ENCODE measurements at regions not wholly inside any gene's neighbourhood (a gene's known extent, or its start where the extent isn't known, plus 50 kb on each side); places are given as distances from the start of the nearest gene placed in this dataset.

DNA sequence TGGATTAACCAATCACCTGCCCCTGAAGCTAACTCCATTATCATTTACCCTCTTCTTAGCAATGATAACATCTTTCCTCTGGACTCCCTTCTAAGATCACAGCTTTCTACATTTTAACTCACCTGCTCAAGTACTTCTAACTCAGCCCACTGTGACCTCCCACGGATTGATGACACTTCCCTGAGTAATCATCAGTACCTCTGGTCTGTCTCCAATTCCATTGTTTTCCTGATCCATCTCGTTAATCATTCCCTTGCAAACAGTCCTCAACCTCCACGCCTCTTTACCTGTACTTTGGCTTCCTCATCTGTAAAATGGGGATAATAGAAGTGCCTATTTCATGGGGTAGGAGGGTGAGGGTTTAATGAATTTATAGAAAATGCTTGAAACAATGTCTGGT, 195.3 kb upstream of the APP start (continued):
- TF ChIP-seq ZNF2 (tag by site-specific recombination; IDR thresholded peaks at IDR 0.05), result no peak
- TF ChIP-seq ZBTB1 (tag by site-specific recombination; IDR thresholded peaks at IDR 0.05), result no peak
- TF ChIP-seq ZSCAN23 (tag by site-specific recombination; IDR thresholded peaks at IDR 0.05), result no peak
- no peak for TF ChIP-seq HOXA7 (CRISPR knock-in tag; IDR thresholded peaks at IDR 0.05; ENCODE audit: borderline replicate concordance)
- TF ChIP-seq, protein P1, sequence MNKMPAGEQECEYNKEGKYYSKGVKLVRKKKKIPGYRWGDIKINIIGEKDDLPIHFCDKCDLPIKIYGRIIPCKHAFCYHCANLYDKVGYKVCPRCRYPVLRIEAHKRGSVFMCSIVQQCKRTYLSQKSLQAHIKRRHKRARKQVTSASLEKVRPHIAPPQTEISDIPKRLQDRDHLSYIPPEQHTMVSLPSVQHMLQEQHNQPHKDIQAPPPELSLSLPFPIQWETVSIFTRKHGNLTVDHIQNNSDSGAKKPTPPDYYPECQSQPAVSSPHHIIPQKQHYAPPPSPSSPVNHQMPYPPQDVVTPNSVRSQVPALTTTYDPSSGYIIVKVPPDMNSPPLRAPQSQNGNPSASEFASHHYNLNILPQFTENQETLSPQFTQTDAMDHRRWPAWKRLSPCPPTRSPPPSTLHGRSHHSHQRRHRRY (tag by site-specific recombination; IDR thresholded peaks at IDR 0.05), result no peak

DNA sequence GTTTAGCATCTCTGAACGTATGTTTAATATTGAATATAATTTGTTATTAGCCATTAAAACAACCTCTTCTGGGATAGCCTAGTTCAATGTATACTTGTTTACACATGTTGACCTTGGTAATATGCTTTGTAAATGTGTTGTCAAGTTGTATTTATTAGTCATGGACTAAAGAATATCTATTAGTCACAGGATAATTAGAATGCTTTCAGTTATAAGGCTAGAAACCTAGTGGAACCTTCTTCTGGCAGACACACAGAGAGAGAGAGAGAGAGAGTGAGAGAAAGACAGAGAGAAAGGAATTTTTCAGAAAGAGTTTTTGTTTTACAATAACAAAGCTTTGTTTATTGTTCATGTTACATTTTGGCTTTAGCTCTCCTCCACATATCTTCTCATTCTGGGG, 181.1 kb upstream of the APP start:
- Histone ChIP-seq H3K4me3 (ENCODE audit: low read depth, low read length) (no peak overlapping the region), H3K9me3 (ENCODE audit: control insufficient read depth, insufficient read depth, low read depth, low read length) (no peaks in the 10 kb centered on the region), H3K27ac (ENCODE audit: extremely low read depth, low read depth, low read length) (no peak overlapping the region), H3K4me1 (ENCODE audit: control insufficient read depth, insufficient read depth, low read length) (no peaks in the 10 kb centered on the region), H3K36me3 (ENCODE audit: control insufficient read depth in 2 of 2, insufficient read depth in 1 of 2, low read length in 2 of 2) (no peaks in the 10 kb centered on the region)
- ChIA-PET POLR2A (no interaction called here), CTCF (no interaction called here)
- TF ChIP-seq, protein P2, sequence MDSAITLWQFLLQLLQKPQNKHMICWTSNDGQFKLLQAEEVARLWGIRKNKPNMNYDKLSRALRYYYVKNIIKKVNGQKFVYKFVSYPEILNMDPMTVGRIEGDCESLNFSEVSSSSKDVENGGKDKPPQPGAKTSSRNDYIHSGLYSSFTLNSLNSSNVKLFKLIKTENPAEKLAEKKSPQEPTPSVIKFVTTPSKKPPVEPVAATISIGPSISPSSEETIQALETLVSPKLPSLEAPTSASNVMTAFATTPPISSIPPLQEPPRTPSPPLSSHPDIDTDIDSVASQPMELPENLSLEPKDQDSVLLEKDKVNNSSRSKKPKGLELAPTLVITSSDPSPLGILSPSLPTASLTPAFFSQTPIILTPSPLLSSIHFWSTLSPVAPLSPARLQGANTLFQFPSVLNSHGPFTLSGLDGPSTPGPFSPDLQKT (IDR thresholded peaks at IDR 0.05; ENCODE audit: borderline replicate concordance, low read depth, low read length), result no peak
- TF ChIP-seq ZNF768 (tag by site-specific recombination; IDR thresholded peaks at IDR 0.05) (no peak), ZNF521 (tag by site-specific recombination; IDR thresholded peaks at IDR 0.05) (no peak), ZNF777 (tag by site-specific recombination; IDR thresholded peaks at IDR 0.05; ENCODE audit: borderline replicate concordance) (no peak), KLF7 (tag by site-specific recombination; IDR thresholded peaks at IDR 0.05; ENCODE audit: borderline replicate concordance) (no peak), ZNF558 (tag by site-specific recombination; IDR thresholded peaks at IDR 0.05) (no peak), OSR2 (tag by site-specific recombination; IDR thresholded peaks at IDR 0.05) (no peak), RBAK (tag by site-specific recombination; IDR thresholded peaks at IDR 0.05) (no peak), ZNF121 (tag by site-specific recombination; IDR thresholded peaks at IDR 0.05) (no peak), ZNF791 (tag by site-specific recombination; IDR thresholded peaks at IDR 0.05) (no peak)
- TF ChIP-seq, protein P3, sequence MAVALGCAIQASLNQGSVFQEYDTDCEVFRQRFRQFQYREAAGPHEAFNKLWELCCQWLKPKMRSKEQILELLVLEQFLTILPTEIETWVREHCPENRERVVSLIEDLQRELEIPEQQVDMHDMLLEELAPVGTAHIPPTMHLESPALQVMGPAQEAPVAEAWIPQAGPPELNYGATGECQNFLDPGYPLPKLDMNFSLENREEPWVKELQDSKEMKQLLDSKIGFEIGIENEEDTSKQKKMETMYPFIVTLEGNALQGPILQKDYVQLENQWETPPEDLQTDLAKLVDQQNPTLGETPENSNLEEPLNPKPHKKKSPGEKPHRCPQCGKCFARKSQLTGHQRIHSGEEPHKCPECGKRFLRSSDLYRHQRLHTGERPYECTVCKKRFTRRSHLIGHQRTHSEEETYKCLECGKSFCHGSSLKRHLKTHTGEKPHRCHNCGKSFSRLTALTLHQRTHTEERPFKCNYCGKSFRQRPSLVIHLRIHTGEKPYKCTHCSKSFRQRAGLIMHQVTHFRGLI (tag by site-specific recombination; IDR thresholded peaks at IDR 0.05), result no peak
- TF ChIP-seq, protein P4, sequence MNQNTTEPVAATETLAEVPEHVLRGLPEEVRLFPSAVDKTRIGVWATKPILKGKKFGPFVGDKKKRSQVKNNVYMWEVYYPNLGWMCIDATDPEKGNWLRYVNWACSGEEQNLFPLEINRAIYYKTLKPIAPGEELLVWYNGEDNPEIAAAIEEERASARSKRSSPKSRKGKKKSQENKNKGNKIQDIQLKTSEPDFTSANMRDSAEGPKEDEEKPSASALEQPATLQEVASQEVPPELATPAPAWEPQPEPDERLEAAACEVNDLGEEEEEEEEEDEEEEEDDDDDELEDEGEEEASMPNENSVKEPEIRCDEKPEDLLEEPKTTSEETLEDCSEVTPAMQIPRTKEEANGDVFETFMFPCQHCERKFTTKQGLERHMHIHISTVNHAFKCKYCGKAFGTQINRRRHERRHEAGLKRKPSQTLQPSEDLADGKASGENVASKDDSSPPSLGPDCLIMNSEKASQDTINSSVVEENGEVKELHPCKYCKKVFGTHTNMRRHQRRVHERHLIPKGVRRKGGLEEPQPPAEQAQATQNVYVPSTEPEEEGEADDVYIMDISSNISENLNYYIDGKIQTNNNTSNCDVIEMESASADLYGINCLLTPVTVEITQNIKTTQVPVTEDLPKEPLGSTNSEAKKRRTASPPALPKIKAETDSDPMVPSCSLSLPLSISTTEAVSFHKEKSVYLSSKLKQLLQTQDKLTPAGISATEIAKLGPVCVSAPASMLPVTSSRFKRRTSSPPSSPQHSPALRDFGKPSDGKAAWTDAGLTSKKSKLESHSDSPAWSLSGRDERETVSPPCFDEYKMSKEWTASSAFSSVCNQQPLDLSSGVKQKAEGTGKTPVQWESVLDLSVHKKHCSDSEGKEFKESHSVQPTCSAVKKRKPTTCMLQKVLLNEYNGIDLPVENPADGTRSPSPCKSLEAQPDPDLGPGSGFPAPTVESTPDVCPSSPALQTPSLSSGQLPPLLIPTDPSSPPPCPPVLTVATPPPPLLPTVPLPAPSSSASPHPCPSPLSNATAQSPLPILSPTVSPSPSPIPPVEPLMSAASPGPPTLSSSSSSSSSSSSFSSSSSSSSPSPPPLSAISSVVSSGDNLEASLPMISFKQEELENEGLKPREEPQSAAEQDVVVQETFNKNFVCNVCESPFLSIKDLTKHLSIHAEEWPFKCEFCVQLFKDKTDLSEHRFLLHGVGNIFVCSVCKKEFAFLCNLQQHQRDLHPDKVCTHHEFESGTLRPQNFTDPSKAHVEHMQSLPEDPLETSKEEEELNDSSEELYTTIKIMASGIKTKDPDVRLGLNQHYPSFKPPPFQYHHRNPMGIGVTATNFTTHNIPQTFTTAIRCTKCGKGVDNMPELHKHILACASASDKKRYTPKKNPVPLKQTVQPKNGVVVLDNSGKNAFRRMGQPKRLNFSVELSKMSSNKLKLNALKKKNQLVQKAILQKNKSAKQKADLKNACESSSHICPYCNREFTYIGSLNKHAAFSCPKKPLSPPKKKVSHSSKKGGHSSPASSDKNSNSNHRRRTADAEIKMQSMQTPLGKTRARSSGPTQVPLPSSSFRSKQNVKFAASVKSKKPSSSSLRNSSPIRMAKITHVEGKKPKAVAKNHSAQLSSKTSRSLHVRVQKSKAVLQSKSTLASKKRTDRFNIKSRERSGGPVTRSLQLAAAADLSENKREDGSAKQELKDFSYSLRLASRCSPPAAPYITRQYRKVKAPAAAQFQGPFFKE (tag by site-specific recombination; IDR thresholded peaks at IDR 0.05; ENCODE audit: borderline replicate concordance), result no peak
- TF ChIP-seq, protein P5, sequence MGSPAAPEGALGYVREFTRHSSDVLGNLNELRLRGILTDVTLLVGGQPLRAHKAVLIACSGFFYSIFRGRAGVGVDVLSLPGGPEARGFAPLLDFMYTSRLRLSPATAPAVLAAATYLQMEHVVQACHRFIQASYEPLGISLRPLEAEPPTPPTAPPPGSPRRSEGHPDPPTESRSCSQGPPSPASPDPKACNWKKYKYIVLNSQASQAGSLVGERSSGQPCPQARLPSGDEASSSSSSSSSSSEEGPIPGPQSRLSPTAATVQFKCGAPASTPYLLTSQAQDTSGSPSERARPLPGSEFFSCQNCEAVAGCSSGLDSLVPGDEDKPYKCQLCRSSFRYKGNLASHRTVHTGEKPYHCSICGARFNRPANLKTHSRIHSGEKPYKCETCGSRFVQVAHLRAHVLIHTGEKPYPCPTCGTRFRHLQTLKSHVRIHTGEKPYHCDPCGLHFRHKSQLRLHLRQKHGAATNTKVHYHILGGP (tag by site-specific recombination; IDR thresholded peaks at IDR 0.05), result no peak
- TF ChIP-seq, protein P6, sequence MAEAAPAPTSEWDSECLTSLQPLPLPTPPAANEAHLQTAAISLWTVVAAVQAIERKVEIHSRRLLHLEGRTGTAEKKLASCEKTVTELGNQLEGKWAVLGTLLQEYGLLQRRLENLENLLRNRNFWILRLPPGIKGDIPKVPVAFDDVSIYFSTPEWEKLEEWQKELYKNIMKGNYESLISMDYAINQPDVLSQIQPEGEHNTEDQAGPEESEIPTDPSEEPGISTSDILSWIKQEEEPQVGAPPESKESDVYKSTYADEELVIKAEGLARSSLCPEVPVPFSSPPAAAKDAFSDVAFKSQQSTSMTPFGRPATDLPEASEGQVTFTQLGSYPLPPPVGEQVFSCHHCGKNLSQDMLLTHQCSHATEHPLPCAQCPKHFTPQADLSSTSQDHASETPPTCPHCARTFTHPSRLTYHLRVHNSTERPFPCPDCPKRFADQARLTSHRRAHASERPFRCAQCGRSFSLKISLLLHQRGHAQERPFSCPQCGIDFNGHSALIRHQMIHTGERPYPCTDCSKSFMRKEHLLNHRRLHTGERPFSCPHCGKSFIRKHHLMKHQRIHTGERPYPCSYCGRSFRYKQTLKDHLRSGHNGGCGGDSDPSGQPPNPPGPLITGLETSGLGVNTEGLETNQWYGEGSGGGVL (tag by site-specific recombination; IDR thresholded peaks at IDR 0.05), result no peak
- TF ChIP-seq, protein P7, sequence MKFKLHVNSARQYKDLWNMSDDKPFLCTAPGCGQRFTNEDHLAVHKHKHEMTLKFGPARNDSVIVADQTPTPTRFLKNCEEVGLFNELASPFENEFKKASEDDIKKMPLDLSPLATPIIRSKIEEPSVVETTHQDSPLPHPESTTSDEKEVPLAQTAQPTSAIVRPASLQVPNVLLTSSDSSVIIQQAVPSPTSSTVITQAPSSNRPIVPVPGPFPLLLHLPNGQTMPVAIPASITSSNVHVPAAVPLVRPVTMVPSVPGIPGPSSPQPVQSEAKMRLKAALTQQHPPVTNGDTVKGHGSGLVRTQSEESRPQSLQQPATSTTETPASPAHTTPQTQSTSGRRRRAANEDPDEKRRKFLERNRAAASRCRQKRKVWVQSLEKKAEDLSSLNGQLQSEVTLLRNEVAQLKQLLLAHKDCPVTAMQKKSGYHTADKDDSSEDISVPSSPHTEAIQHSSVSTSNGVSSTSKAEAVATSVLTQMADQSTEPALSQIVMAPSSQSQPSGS (tag by site-specific recombination; IDR thresholded peaks at IDR 0.05; ENCODE audit: low read depth), result no peak
- TF ChIP-seq, protein P8, sequence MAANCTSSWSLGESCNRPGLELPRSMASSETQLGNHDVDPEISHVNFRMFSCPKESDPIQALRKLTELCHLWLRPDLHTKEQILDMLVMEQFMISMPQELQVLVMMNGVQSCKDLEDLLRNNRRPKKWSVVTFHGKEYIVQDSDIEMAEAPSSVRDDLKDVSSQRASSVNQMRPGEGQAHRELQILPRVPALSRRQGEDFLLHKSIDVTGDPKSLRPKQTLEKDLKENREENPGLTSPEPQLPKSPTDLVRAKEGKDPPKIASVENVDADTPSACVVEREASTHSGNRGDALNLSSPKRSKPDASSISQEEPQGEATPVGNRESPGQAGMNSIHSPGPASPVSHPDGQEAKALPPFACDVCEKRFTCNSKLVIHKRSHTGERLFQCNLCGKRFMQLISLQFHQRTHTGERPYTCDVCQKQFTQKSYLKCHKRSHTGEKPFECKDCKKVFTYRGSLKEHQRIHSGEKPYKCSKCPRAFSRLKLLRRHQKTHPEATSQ (tag by site-specific recombination; IDR thresholded peaks at IDR 0.05), result no peak
